ENCODE measurements at regions not wholly inside any gene's neighbourhood (a gene's known extent, or its start where the extent isn't known, plus 50 kb on each side); places are given as distances from the start of the nearest gene placed in this dataset.

- TF ChIP-seq CTCF (IDR thresholded peaks at IDR 0.05; ENCODE audit: low read depth, low read length) (no peak), EZH2phosphoT487 (IDR thresholded peaks at IDR 0.05; ENCODE audit: low read depth) (no peak)
Observed at GRCh38 chr20:5688431-5688972, 61.7 kb upstream of the SHLD1 start.

All from OCI-LY3 (cell line).